OCI-LY3 (cell line): ENCODE measurements at regions not wholly inside any gene's neighbourhood (a gene's known extent, or its start where the extent isn't known, plus 50 kb on each side); places are given as distances from the start of the nearest gene placed in this dataset.

Experiments
- H2AFZ ChIP-seq: fragments of 200-600, 300-600 bp; shearing (Covaris generic); 2 replicates; pipeline ENCODE4 v1.6.0; 2014; ENCODE audit warnings: antibody characterized with exemption, low read depth, low read length
- H3K27ac ChIP-seq: fragments of 200-600, 300-600 bp; sonication (generic); 2 replicates; pipeline ENCODE4 v1.5.1; 2014; ENCODE audit warnings: mild to moderate bottlenecking, low read length, moderate library complexity, mixed read lengths
- H3K27me3 ChIP-seq: fragments of 200-600, 300-600 bp; sonication (generic); 2 replicates; pipeline ENCODE4 v1.6.1; 2014; ENCODE audit warnings: low read depth, low read length, mixed read lengths
- H3K36me3 ChIP-seq: fragments of 200-600, 300-600 bp; sonication (generic); replicated peaks from 2 replicates; pipeline ENCODE3; 2014; ENCODE audit warnings: low read depth, low read length, mixed read lengths
- H3K4me1 ChIP-seq: fragments of 300-600, 200-600 bp; sonication (generic); 2 replicates; pipeline ENCODE4 v1.6.1; 2014; ENCODE audit warnings: low read length, mixed read lengths
- H3K4me2 ChIP-seq: fragments of 200-600, 300-600 bp; sonication (generic); 2 replicates; pipeline ENCODE4 v1.6.1; 2014; ENCODE audit warnings: low read length, mixed read lengths
- H3K4me3 ChIP-seq: fragments of 300-600, 200-600 bp; sonication (generic); 2 replicates; pipeline ENCODE4 v1.5.1; 2014; ENCODE audit warnings: antibody characterized with exemption, mild to moderate bottlenecking, low read length, moderate library complexity
- H3K79me2 ChIP-seq: fragments of 300-600, 200-600 bp; shearing (Covaris generic); 2 replicates; pipeline ENCODE4 v1.6.1; 2014; ENCODE audit warnings: mild to moderate bottlenecking, low read length, mixed read lengths
- H3K9ac ChIP-seq: fragments of 300-600, 200-600 bp; shearing (Covaris generic); 2 replicates; pipeline ENCODE4 v1.6.0; 2014; ENCODE audit warnings: mild to moderate bottlenecking, low read length, moderate library complexity
- H3K9me3 ChIP-seq: fragments of 200-600, 300-600 bp; shearing (Covaris generic); 2 replicates; pipeline ENCODE4 v1.6.1; 2014; ENCODE audit warnings: low read length, mixed read lengths; ENCODE audit not compliant: insufficient read depth
- H4K20me1 ChIP-seq: fragments of 200-600, 300-600 bp; sonication (generic); 2 replicates; pipeline ENCODE4 v1.6.1; 2016; ENCODE audit warnings: low read length, mixed read lengths; ENCODE audit not compliant: insufficient read depth
- EZH2phosphoT487 ChIP-seq: fragments of 200-600 bp; shearing (Covaris generic); IDR thresholded peaks from 2 replicates; pipeline ENCODE4 v1.6.1; 2018; ENCODE audit warnings: antibody characterized with exemption, mixed run types, low read depth
- TF ChIP-seq, protein P1 (sequence below): fragments of 200-600, 300-600 bp; sonication (generic); IDR thresholded peaks from 2 replicates; pipeline ENCODE4 v1.5.1; 2014; ENCODE audit warnings: antibody characterized with exemption, low read length, low read depth

DNA sequence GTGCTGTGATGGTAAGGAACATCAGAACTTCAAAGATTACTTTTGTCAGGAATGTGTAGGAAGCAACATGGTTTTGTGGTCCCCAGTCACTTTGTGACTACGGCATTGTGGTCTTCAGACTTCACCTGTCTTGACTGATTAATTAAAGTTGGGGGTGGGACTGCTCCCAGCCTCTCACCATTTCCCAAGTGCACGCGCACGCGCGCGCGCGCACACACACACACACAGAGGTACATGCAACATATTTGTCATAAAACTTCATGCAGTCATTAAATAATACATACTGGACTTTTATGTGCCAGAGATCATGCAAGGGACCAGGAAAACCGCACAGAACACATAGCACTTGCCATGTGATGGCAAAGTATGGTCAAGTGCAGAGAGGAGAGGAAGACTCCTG is 181.2 kb downstream of the EVX1 start:
- no peaks in the 10 kb centered on the region for H3K4me1 ChIP-seq
- no peaks in the 10 kb centered on the region for H3K27me3 ChIP-seq
- no peak overlapping the region for H3K4me2 ChIP-seq
- H3K79me2 ChIP-seq, result no peaks in the 10 kb centered on the region
- H3K27ac ChIP-seq, result no peak overlapping the region
- no peaks in the 10 kb centered on the region for H4K20me1 ChIP-seq
- H3K36me3 ChIP-seq, result no peaks in the 10 kb centered on the region
- H3K4me3 ChIP-seq, result no peak overlapping the region
- no peak overlapping the region for H3K9ac ChIP-seq
- H3K9me3 ChIP-seq, result no peaks in the 10 kb centered on the region
- TF ChIP-seq EZH2phosphoT487, result no peak
- TF ChIP-seq, protein P1, sequence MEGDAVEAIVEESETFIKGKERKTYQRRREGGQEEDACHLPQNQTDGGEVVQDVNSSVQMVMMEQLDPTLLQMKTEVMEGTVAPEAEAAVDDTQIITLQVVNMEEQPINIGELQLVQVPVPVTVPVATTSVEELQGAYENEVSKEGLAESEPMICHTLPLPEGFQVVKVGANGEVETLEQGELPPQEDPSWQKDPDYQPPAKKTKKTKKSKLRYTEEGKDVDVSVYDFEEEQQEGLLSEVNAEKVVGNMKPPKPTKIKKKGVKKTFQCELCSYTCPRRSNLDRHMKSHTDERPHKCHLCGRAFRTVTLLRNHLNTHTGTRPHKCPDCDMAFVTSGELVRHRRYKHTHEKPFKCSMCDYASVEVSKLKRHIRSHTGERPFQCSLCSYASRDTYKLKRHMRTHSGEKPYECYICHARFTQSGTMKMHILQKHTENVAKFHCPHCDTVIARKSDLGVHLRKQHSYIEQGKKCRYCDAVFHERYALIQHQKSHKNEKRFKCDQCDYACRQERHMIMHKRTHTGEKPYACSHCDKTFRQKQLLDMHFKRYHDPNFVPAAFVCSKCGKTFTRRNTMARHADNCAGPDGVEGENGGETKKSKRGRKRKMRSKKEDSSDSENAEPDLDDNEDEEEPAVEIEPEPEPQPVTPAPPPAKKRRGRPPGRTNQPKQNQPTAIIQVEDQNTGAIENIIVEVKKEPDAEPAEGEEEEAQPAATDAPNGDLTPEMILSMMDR, result no peak
- H2AFZ ChIP-seq, result no peak overlapping the region

DNA sequence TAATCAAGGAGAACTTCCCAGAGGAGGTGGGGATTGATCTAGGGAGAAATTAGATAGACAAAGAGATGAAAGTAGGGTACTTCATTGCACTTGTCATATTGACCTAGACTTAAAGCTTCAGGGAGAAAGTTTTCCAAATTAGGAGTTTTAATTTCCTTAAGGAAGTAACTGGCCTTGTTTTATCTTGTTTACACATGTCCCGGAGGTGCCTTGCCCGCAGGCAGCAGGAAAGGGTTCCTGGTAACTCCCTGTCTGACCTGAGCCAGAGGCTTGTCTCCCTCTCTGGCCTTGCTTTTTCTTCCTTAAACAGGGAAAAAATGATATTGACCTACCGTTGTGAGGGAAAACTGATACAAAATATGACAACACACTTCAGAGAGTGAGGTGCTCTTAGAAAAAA is 181.6 kb downstream of the EVX1 start:
- H4K20me1 ChIP-seq, result no peaks in the 10 kb centered on the region
- H3K27ac ChIP-seq, result no peak overlapping the region
- H2AFZ ChIP-seq, result no peak overlapping the region
- no peaks in the 10 kb centered on the region for H3K36me3 ChIP-seq
- TF ChIP-seq, protein P1, result no peak
- no peak for TF ChIP-seq EZH2phosphoT487
- no peaks in the 10 kb centered on the region for H3K79me2 ChIP-seq
- H3K9me3 ChIP-seq, result no peaks in the 10 kb centered on the region
- no peaks in the 10 kb centered on the region for H3K4me1 ChIP-seq
- no peak overlapping the region for H3K4me3 ChIP-seq
- no peaks in the 10 kb centered on the region for H3K27me3 ChIP-seq
- H3K4me2 ChIP-seq, result no peak overlapping the region
- no peak overlapping the region for H3K9ac ChIP-seq

- H3K27ac ChIP-seq, result no peak overlapping the region
- no peaks in the 10 kb centered on the region for H3K9me3 ChIP-seq
- H3K9ac ChIP-seq, result no peak overlapping the region
- no peaks in the 10 kb centered on the region for H3K36me3 ChIP-seq
- H3K4me2 ChIP-seq, result no peak overlapping the region
- H3K4me1 ChIP-seq, result peaks cover 3% of the 10 kb centered on the region
- no peaks in the 10 kb centered on the region for H3K27me3 ChIP-seq
- no peak overlapping the region for H2AFZ ChIP-seq
- no peaks in the 10 kb centered on the region for H4K20me1 ChIP-seq
- H3K4me3 ChIP-seq, result no peak overlapping the region
- H3K79me2 ChIP-seq, result no peaks in the 10 kb centered on the region
- TF ChIP-seq EZH2phosphoT487, result no peak
- TF ChIP-seq, protein P1, result no peak
Observed at GRCh38 chr7:27424749-27425148, 182.1 kb downstream of the EVX1 start.

GRCh38 chr7:27427416-27427815 is 184.8 kb downstream of the EVX1 start:
- TF ChIP-seq EZH2phosphoT487, result no peak
- TF ChIP-seq, protein P1, result no peak
- H3K9me3 ChIP-seq, result no peaks in the 10 kb centered on the region
- no peaks in the 10 kb centered on the region for H3K27me3 ChIP-seq
- H3K9ac ChIP-seq, result no peak overlapping the region
- no peak overlapping the region for H3K27ac ChIP-seq
- H3K4me1 ChIP-seq, result peaks cover 14% of the 10 kb centered on the region
- no peaks in the 10 kb centered on the region for H3K79me2 ChIP-seq
- H4K20me1 ChIP-seq, result no peaks in the 10 kb centered on the region
- H3K36me3 ChIP-seq, result no peaks in the 10 kb centered on the region
- H2AFZ ChIP-seq, result no peak overlapping the region
- no peak overlapping the region for H3K4me3 ChIP-seq
- no peak overlapping the region for H3K4me2 ChIP-seq
